ENCODE measurements at regions not wholly inside any gene's neighbourhood (a gene's known extent, or its start where the extent isn't known, plus 50 kb on each side); places are given as distances from the start of the nearest gene placed in this dataset.

GRCh38 chr3:117523418-117523817, 813.8 kb downstream of the TUSC7 start:
- TF ChIP-seq CTCF (IDR thresholded peaks at IDR 0.05): no peak
- TF ChIP-seq EP300 (IDR thresholded peaks at IDR 0.05): no peak
- TF ChIP-seq POLR2AphosphoS5 (IDR thresholded peaks at IDR 0.05): no peak
- TF ChIP-seq POLR2A (IDR thresholded peaks at IDR 0.05): no peak
